SK-N-SH treated with all-trans-retinoic acid at 6 μM for 48 hours (cell line): ENCODE measurements at regions not wholly inside any gene's neighbourhood (a gene's known extent, or its start where the extent isn't known, plus 50 kb on each side); places are given as distances from the start of the nearest gene placed in this dataset.

ENCODE experiments used
- ATAC-seq: fragments of 200-7000 bp; cut with Tn5 transposase; 3 replicates; pipeline ENCODE4 v1.9.1; 2020; ENCODE audit warnings: mild to moderate bottlenecking, moderate library complexity
- ARNTL ChIP-seq: fragments of 450-650 bp; formaldehyde crosslinking; IDR thresholded peaks from 2 replicates; pipeline ENCODE4 v1.5.0; 2020; ENCODE audit warnings: low read depth, mild to moderate bottlenecking, moderate library complexity, borderline replicate concordance
- BACH2 ChIP-seq: fragments of 250-450 bp; sonication (Bioruptor Pico); IDR thresholded peaks from 2 replicates; pipeline ENCODE4 v1.9.0; 2021; ENCODE audit warnings: mild to moderate bottlenecking, borderline replicate concordance
- CREB5 ChIP-seq: fragments of 250-450 bp; sonication (Bioruptor Pico); IDR thresholded peaks from 2 replicates; pipeline ENCODE4 v1.5.1; 2020; ENCODE audit warnings: low read depth, mild to moderate bottlenecking, moderate library complexity
- CSDC2 ChIP-seq: fragments of 250-450 bp; sonication (Bioruptor Pico); IDR thresholded peaks from 2 replicates; pipeline ENCODE4 v1.5.0; 2020; ENCODE audit warnings: mild to moderate bottlenecking, moderate library complexity
- CSRNP3 ChIP-seq: fragments of 250-450 bp; sonication (Bioruptor Pico); IDR thresholded peaks from 2 replicates; pipeline ENCODE4 v1.5.1; 2021; ENCODE audit warnings: mild to moderate bottlenecking, moderate library complexity
- ESRRG ChIP-seq: fragments of 250-450 bp; sonication (Bioruptor Pico); IDR thresholded peaks from 2 replicates; pipeline ENCODE4 v1.6.1; 2021; ENCODE audit warnings: mild to moderate bottlenecking
- OSR1 ChIP-seq: fragments of 250-450 bp; sonication (Bioruptor Pico); IDR thresholded peaks from 2 replicates; pipeline ENCODE4 v1.8.0; 2022; ENCODE audit warnings: moderate library complexity, mild to moderate bottlenecking, inconsistent platforms
- PATZ1 ChIP-seq: fragments of 250-450 bp; sonication (Bioruptor Pico); IDR thresholded peaks from 2 replicates; pipeline ENCODE4 v1.8.0; 2020; ENCODE audit warnings: mild to moderate bottlenecking, moderate library complexity, borderline replicate concordance
- POU6F1 ChIP-seq: fragments of 250-450 bp; sonication (Bioruptor Pico); IDR thresholded peaks from 2 replicates; pipeline ENCODE4 v1.8.0; 2021; ENCODE audit warnings: low read depth, mild to moderate bottlenecking, moderate library complexity, borderline replicate concordance
- PPARA ChIP-seq: fragments of 250-450 bp; sonication (Bioruptor Pico); IDR thresholded peaks from 2 replicates; pipeline ENCODE4 v1.5.0; 2020; ENCODE audit warnings: mild to moderate bottlenecking, borderline replicate concordance
- SNAI2 ChIP-seq: fragments of 250-450 bp; sonication (Bioruptor Pico); IDR thresholded peaks from 2 replicates; pipeline ENCODE4 v1.5.0; 2020; ENCODE audit warnings: mild to moderate bottlenecking, moderate library complexity
- TCF4 ChIP-seq: fragments of 250-450 bp; sonication (Bioruptor Pico); IDR thresholded peaks from 2 replicates; pipeline ENCODE4 v1.8.0; 2021; ENCODE audit warnings: mild to moderate bottlenecking, moderate library complexity, borderline replicate concordance
- TOX ChIP-seq: fragments of 250-450 bp; sonication (Bioruptor Pico); IDR thresholded peaks from 2 replicates; pipeline ENCODE4 v1.8.0; 2021; ENCODE audit warnings: mild to moderate bottlenecking, moderate library complexity, borderline replicate concordance
- TSHZ2 ChIP-seq: fragments of 250-450 bp; sonication (Bioruptor Pico); IDR thresholded peaks from 2 replicates; pipeline ENCODE4 v1.5.0; 2020; ENCODE audit warnings: mild to moderate bottlenecking, moderate library complexity
- ZC3H10 ChIP-seq: fragments of 250-450 bp; sonication (Bioruptor Pico); IDR thresholded peaks from 2 replicates; pipeline ENCODE4 v1.5.1; 2021; ENCODE audit warnings: mild to moderate bottlenecking, moderate library complexity
- ZFP3 ChIP-seq: fragments of 250-450 bp; sonication (Bioruptor Pico); IDR thresholded peaks from 2 replicates; pipeline ENCODE4 v1.5.0; 2020; ENCODE audit warnings: mild to moderate bottlenecking, moderate library complexity
- ZFP30 ChIP-seq: fragments of 450-650 bp; formaldehyde crosslinking; IDR thresholded peaks from 2 replicates; pipeline ENCODE4 v1.5.0; 2022; ENCODE audit warnings: mild to moderate bottlenecking, moderate library complexity
- ZNF565 ChIP-seq: fragments of 450-650 bp; formaldehyde crosslinking; conservative IDR thresholded peaks from 2 replicates; pipeline ENCODE4 v1.5.0; 2020; ENCODE audit warnings: low read depth, mild to moderate bottlenecking, moderate library complexity
- ZNF70 ChIP-seq: fragments of 450-650 bp; formaldehyde crosslinking; IDR thresholded peaks from 2 replicates; pipeline ENCODE4 v1.5.0; 2020; ENCODE audit warnings: mild to moderate bottlenecking, moderate library complexity
- ZNF8 ChIP-seq: fragments of 450-650 bp; formaldehyde crosslinking; IDR thresholded peaks from 2 replicates; pipeline ENCODE4 v1.5.0; 2020; ENCODE audit warnings: mild to moderate bottlenecking, moderate library complexity

- TF ChIP-seq TCF4 (CRISPR knock-in tag): no peak
- no peak for TF ChIP-seq PATZ1
- TF ChIP-seq, all 23 proteins: peak for 0
- ATAC-seq: no peak
Measured at GRCh38 chr4:100100985-100101384, 89.3 kb downstream of the DDIT4L start.

- ATAC-seq: no peak
- TF ChIP-seq SNAI2 (CRISPR knock-in tag): no peak
- no peak for TF ChIP-seq TSHZ2 (CRISPR knock-in tag)
- TF ChIP-seq PPARA: no peak
- TF ChIP-seq TOX (CRISPR knock-in tag): no peak
- no peak for TF ChIP-seq ZC3H10 (CRISPR knock-in tag)
- no peak for TF ChIP-seq CSRNP3
- no peak for TF ChIP-seq ESRRG
- TF ChIP-seq ZFP3 (CRISPR knock-in tag): no peak
- TF ChIP-seq BACH2 (CRISPR knock-in tag): no peak
- TF ChIP-seq OSR1: no peak
- no peak for TF ChIP-seq POU6F1 (CRISPR knock-in tag)
Measured at GRCh38 chr4:100099746-100100145, 90.5 kb downstream of the DDIT4L start.

GRCh38 chr4:100098681-100099080 lies 91.6 kb downstream of the DDIT4L start:
- no peak for ATAC-seq
- TF ChIP-seq CSDC2 (CRISPR knock-in tag) (no peak), TSHZ2 (CRISPR knock-in tag) (no peak), POU6F1 (CRISPR knock-in tag) (no peak), PATZ1 (no peak), ARNTL (CRISPR knock-in tag) (no peak), ZFP30 (no peak), ZNF8 (CRISPR knock-in tag) (no peak), ZNF70 (CRISPR knock-in tag) (no peak), BACH2 (CRISPR knock-in tag) (no peak), TCF4 (CRISPR knock-in tag) (no peak), PPARA (no peak), CSRNP3 (no peak), CREB5 (CRISPR knock-in tag) (no peak), ZNF565 (CRISPR knock-in tag) (no peak)
